GM12878 (cell line): ENCODE measurements at regions not wholly inside any gene's neighbourhood (a gene's known extent, or its start where the extent isn't known, plus 50 kb on each side); places are given as distances from the start of the nearest gene placed in this dataset.

Experiments
- ATF3 ChIP-seq: IDR thresholded peaks from 2 replicates; pipeline ENCODE4 v1.6.1; 2011; ENCODE audit warnings: low read depth, mild to moderate bottlenecking, low read length, moderate library complexity, borderline replicate concordance; ENCODE audit errors: extremely low read depth
- BCL11A ChIP-seq: IDR thresholded peaks from 2 replicates; pipeline ENCODE4 v1.6.1; 2011; ENCODE audit warnings: low read depth, low read length
- EP300 ChIP-seq, 2 experiments: fragments of 150-350 bp in 1 of 2; IDR thresholded peaks; 2 replicates each; pipeline ENCODE4 v1.6.1; 2011 to 2012; ENCODE audit warnings: low read depth in 2 of 2, low read length in 2 of 2, borderline replicate concordance in 1 of 2, improper control_type of control experiment in 1 of 2, inconsistent platforms in 1 of 2; ENCODE audit not compliant: control insufficient read depth in 1 of 2
- FOXM1 ChIP-seq: IDR thresholded peaks from 2 replicates; pipeline ENCODE4 v1.6.1; 2012; ENCODE audit warnings: low read depth, mild to moderate bottlenecking, inconsistent platforms, low read length, moderate library complexity
- NRF1 ChIP-seq: conservative IDR thresholded peaks from 2 replicates; pipeline ENCODE4 v1.6.1; 2011; ENCODE audit warnings: mild to moderate bottlenecking, low read depth, low read length, improper control_type of control experiment
- PRDM15 ChIP-seq: fragments of 450-650 bp; formaldehyde crosslinking; IDR thresholded peaks from 2 replicates; pipeline ENCODE4 v1.4.0; 2020; ENCODE audit warnings: mild to moderate bottlenecking, moderate library complexity
- YY1 ChIP-seq: IDR thresholded peaks from 2 replicates; pipeline ENCODE4 v1.6.1; 2011; ENCODE audit warnings: low read depth, mild to moderate bottlenecking, low read length
- ZNF274 ChIP-seq: IDR thresholded peaks from one replicate; pipeline ENCODE4 v1.8.0; 2011; ENCODE audit not compliant: insufficient read length, insufficient read depth

- TF ChIP-seq PRDM15 (CRISPR knock-in tag) (no peak), ATF3 (no peak), YY1 (no peak), BCL11A (no peak), ZNF274 (no peak), NRF1 (no peak), FOXM1 (no peak), EP300 (IDR thresholded peaks at IDR 0.05; ENCODE audit: borderline replicate concordance in 1 of 2, control insufficient read depth in 1 of 2, low read depth in 2 of 2, low read length in 2 of 2) (no peak)
Observed at GRCh38 chr4:134780244-134780643, 578.7 kb upstream of the PABPC4L start.
